C4-2B (cell line): ENCODE measurements at regions not wholly inside any gene's neighbourhood (a gene's known extent, or its start where the extent isn't known, plus 50 kb on each side); places are given as distances from the start of the nearest gene placed in this dataset.

Experiments
- CTCF ChIP-seq: fragments of 450-650 bp; conservative IDR thresholded peaks from 2 replicates; pipeline ENCODE4 v1.5.1; 2017; ENCODE audit warnings: mild to moderate bottlenecking
- ZFX ChIP-seq: fragments of 450-650 bp; IDR thresholded peaks from 2 replicates; pipeline ENCODE4 v1.6.1; 2017

- TF ChIP-seq CTCF (no peak), ZFX (no peak)
These were observed 450.4 kb downstream of the GADD45G start for GRCh38 chr9:90055226-90055625.
